Activated naive CD4-positive, alpha-beta T cell treated with anti-CD3 and anti-CD28 coated beads, Interleukin-2, amount 50 U/mL, for 72 hours (primary cell): ENCODE measurements at regions not wholly inside any gene's neighbourhood (a gene's known extent, or its start where the extent isn't known, plus 50 kb on each side); places are given as distances from the start of the nearest gene placed in this dataset.
"Not testable (repeated sequence)": the region's sequence is repeated elsewhere in the genome, so short reads cannot be mapped to it uniquely, and the experiment has no call there.

ENCODE experiments used
- ATAC-seq, 2 donors: fragments of 150-1000 bp; cut with Tn5 transposase; 2 replicates each; pipeline ENCODE4 v1.10.0; 2021; ENCODE audit warnings: mild to moderate bottlenecking in 2 of 2, moderate library complexity in 2 of 2
- DNase-seq, 2 donors: peaks; one replicate each; pipeline ENCODE4 v3.0.0; 2021 to 2022; ENCODE audit warnings: low spot score in 2 of 2
- H3K27ac Mint-ChIP-seq, 2 donors: one replicate each; pipeline ENCODE4 v1.8.0; 2022; ENCODE audit warnings: mild to moderate bottlenecking in 2 of 2, mixed read lengths in 2 of 2
- H3K36me3 Mint-ChIP-seq, 2 donors: one replicate each; pipeline ENCODE4 v1.8.0; 2022; ENCODE audit warnings: mixed read lengths in 2 of 2
- H3K9me3 Mint-ChIP-seq, 2 donors: one replicate each; pipeline ENCODE4 v1.8.0; 2022; ENCODE audit warnings: mixed read lengths in 2 of 2

GRCh38 chr9:67635067-67635466, 223.7 kb upstream of the ANKRD20A1 start:
- not testable (repeated sequence) for H3K36me3 Mint-ChIP-seq, DNase-seq, ATAC-seq, H3K27ac Mint-ChIP-seq, H3K9me3 Mint-ChIP-seq

DNA sequence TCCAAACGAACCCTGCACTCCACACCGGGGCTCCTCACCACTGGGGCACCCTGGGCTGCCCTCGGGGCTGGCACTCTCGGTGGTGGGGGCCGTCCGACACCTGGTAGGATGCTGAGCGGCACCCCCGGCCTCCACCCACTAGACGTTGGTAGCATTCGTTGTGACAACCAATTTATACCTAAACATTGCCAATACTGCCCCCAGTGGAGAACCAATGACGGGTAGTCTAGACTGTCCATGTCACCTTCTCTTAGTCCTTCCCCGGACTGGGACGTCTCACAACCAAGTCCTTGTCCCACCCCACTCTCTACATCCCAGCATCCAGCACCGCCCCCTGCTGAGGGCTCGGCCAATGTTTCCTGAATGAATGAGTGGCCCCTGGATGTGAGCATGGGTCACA, 246.8 kb upstream of the ANKRD20A1 start:
- H3K9me3 Mint-ChIP-seq, H3K27ac Mint-ChIP-seq, DNase-seq, H3K36me3 Mint-ChIP-seq: not testable (repeated sequence)
- peak in 1 of 2 donors; percentile 26 for ATAC-seq

GRCh38 chr9:67609872-67610271, 248.9 kb upstream of the ANKRD20A1 start:
- H3K36me3 Mint-ChIP-seq, ATAC-seq, H3K27ac Mint-ChIP-seq: not testable (repeated sequence)

DNA sequence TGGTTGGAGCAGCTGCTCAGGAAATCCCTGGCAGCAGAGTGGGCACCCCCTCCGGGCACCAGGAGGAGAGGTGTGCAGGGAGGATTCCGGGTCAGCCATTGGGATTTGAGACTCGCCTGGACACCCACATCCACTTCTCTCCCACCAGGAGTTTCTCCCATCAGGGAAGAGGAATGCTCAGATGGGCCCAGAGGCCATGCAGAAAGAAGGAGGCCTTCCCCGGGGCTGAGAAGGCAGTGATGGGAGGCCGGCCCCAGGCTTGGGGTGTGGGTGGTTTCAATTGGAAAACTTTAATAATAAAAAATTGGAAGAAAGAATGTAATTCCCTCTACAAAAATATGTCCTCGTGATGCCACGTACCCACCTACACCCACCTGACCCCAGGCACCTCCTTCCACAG, 249.3 kb upstream of the ANKRD20A1 start:
- H3K36me3 Mint-ChIP-seq, ATAC-seq, H3K27ac Mint-ChIP-seq, DNase-seq, H3K9me3 Mint-ChIP-seq: not testable (repeated sequence)

More at GRCh38 chr9:67609872-67610271, 248.9 kb upstream of the ANKRD20A1 start:
- not testable (repeated sequence) for DNase-seq, H3K9me3 Mint-ChIP-seq

GRCh38 chr9:67605113-67605512, 253.6 kb upstream of the ANKRD20A1 start:
- not testable (repeated sequence) for H3K9me3 Mint-ChIP-seq, ATAC-seq, DNase-seq, H3K36me3 Mint-ChIP-seq, H3K27ac Mint-ChIP-seq

GRCh38 chr9:67603609-67604008, 255.1 kb upstream of the ANKRD20A1 start:
- H3K36me3 Mint-ChIP-seq, result not testable (repeated sequence)

GRCh38 chr9:67592424-67592823, 266.3 kb upstream of the ANKRD20A1 start:
- ATAC-seq, DNase-seq, H3K9me3 Mint-ChIP-seq, H3K27ac Mint-ChIP-seq, H3K36me3 Mint-ChIP-seq: not testable (repeated sequence)

More at GRCh38 chr9:67603609-67604008, 255.1 kb upstream of the ANKRD20A1 start:
- H3K9me3 Mint-ChIP-seq, ATAC-seq, DNase-seq, H3K27ac Mint-ChIP-seq: not testable (repeated sequence)

GRCh38 chr9:67555874-67556273, 302.9 kb upstream of the ANKRD20A1 start:
- ATAC-seq, H3K27ac Mint-ChIP-seq, H3K36me3 Mint-ChIP-seq, H3K9me3 Mint-ChIP-seq, DNase-seq: not testable (repeated sequence)

- H3K27ac Mint-ChIP-seq, H3K9me3 Mint-ChIP-seq: not testable (repeated sequence)
Measured at GRCh38 chr9:67550044-67550443, 308.7 kb upstream of the ANKRD20A1 start.

GRCh38 chr9:67529834-67530233, 328.9 kb upstream of the ANKRD20A1 start:
- not testable (repeated sequence) for H3K9me3 Mint-ChIP-seq, H3K27ac Mint-ChIP-seq, DNase-seq, H3K36me3 Mint-ChIP-seq
- ATAC-seq, result peak in 1 of 2 donors; percentile 48

More at GRCh38 chr9:67550044-67550443, 308.7 kb upstream of the ANKRD20A1 start:
- not testable (repeated sequence) for ATAC-seq, DNase-seq, H3K36me3 Mint-ChIP-seq

DNA sequence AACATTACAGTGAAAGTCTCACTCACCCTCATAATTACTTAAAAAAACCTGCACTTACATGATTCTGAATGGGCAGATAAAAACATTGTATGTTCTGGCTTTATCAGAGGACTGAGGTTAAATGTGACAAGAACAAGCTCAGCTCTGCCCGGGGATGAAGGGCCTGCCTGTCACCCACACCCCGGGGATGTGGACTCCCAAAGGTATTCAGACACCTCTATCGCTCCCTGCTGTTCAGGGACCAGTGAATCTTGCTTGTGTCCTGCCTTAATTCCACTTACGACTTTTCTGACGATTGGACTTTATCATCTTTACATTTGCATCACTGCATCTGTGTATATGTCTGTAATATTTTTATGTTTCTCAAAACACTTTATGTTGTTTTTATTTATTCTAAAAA, 341.8 kb upstream of the ANKRD20A1 start:
- not testable (repeated sequence) for H3K27ac Mint-ChIP-seq, H3K9me3 Mint-ChIP-seq, H3K36me3 Mint-ChIP-seq, DNase-seq, ATAC-seq

- not testable (repeated sequence) for DNase-seq, ATAC-seq, H3K9me3 Mint-ChIP-seq, H3K27ac Mint-ChIP-seq, H3K36me3 Mint-ChIP-seq
Measured at GRCh38 chr9:67514587-67514986, 344.1 kb upstream of the ANKRD20A1 start.

GRCh38 chr9:67503728-67504369, 354.9 kb upstream of the ANKRD20A1 start:
- H3K27ac Mint-ChIP-seq, ATAC-seq, DNase-seq, H3K36me3 Mint-ChIP-seq, H3K9me3 Mint-ChIP-seq: not testable (repeated sequence)

DNA sequence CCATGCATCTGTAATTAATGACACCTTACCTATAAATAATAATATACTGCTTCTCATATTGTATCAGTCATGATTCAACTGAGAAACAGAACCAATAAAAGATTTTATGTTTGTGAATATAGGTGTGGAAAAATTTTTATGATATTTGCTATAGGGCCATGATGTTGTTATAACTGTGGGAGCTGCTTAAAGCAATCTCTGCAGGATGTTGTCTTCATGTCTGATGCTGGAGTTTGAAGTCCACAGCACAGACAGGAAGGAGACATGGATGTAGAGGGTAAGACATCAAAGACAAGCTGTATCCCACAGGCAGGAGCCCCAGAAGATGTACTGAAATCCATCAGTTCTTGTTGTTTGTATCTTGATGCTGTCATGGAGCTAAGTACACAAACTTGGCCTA, 366.7 kb upstream of the ANKRD20A1 start:
- not testable (repeated sequence) for ATAC-seq, H3K9me3 Mint-ChIP-seq, H3K27ac Mint-ChIP-seq, DNase-seq, H3K36me3 Mint-ChIP-seq

DNA sequence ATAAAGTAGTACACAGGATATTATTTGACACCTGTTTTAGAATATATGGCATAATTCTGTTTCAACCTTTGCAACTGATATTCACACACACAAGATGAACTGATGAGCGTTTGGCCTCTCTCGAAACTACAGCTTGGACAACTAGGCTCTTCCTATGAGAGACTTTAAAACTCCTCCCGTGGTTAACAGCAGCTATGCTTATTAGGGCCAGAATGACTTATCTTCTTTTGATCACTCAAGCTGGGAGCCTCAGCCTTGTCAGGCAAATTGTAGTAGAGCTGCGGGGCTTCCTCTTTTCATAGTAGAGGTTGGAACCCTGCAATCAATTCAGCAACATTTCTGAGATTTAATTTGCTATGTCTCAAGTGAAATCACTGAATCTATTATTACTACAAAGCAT, 381.3 kb upstream of the ANKRD20A1 start:
- DNase-seq, H3K9me3 Mint-ChIP-seq, H3K36me3 Mint-ChIP-seq, ATAC-seq, H3K27ac Mint-ChIP-seq: not testable (repeated sequence)

- not testable (repeated sequence) for ATAC-seq, DNase-seq, H3K9me3 Mint-ChIP-seq, H3K27ac Mint-ChIP-seq, H3K36me3 Mint-ChIP-seq
Measured at GRCh38 chr9:67470739-67471138, 388.0 kb upstream of the ANKRD20A1 start.

DNA sequence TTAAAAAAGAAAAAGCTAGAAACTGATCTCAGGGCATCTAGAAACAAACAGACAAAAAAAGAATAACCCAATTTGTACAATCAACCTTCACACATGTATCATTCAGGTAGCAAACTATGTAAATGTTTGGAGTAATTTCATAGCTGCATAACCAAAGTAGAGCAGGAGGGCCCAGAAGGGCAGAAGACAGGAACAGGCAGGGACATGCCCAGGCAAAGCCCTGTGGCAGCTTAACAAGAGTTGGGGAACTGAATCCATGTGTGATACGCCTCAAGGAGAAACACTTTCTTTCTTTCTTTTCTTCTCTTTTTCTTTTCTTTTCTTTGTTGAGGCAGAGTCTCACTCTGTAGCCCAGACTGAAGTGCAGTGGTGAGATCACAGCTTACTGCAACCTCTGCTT, 390.4 kb upstream of the ANKRD20A1 start:
- ATAC-seq, result peak in 1 of 2 donors; percentile 50
- DNase-seq, H3K9me3 Mint-ChIP-seq, H3K27ac Mint-ChIP-seq, H3K36me3 Mint-ChIP-seq: not testable (repeated sequence)
